Sigmoid colon (tissue), 6 donors: ENCODE measurements at regions not wholly inside any gene's neighbourhood (a gene's known extent, or its start where the extent isn't known, plus 50 kb on each side); places are given as distances from the start of the nearest gene placed in this dataset.
A peak's percentile ranks its signal among the peaks of the same experiment; 100 is the strongest.

ENCODE experiments used
- DNase-seq: peaks from one replicate; pipeline ENCODE4 v3.0.0-alpha.2; 2019
- H3K27ac ChIP-seq, 4 donors: fragments of 200-600 bp; sonication (generic); one replicate each; pipeline ENCODE4 v1.5.1; 2016 to 2019; ENCODE audit warnings: mild to moderate bottlenecking in 1 of 4
- H3K27me3 ChIP-seq, 3 donors: fragments of 200-600 bp; sonication (generic); one replicate each; pipeline ENCODE4 v1.5.1; 2019; ENCODE audit warnings: mild to moderate bottlenecking in 1 of 3
- H3K36me3 ChIP-seq, 4 donors: fragments of 200-600 bp; sonication (generic); one replicate each; pipeline ENCODE4 v1.5.1; 2016 to 2019
- H3K4me1 ChIP-seq, 4 donors: fragments of 200-600 bp; sonication (generic); one replicate each; pipeline ENCODE4 v1.5.1; 2017 to 2019
- H3K4me3 ChIP-seq, 4 donors: fragments of 200-600 bp; sonication (generic); one replicate each; pipeline ENCODE4 v1.5.1; 2017 to 2019; ENCODE audit warnings: mild to moderate bottlenecking in 2 of 4, moderate library complexity in 1 of 4
- H3K9me3 ChIP-seq, 4 donors: fragments of 200-600 bp in 3 of 4; sonication (generic) in 3 of 4; one replicate each; pipeline versions ENCODE4 v1.5.1 to v1.6.1; 2013 to 2019
- CTCF ChIP-seq, 4 experiments: fragments of 450-650 bp in 3 of 4; fragments of 200-600 bp in 1 of 4; IDR thresholded peaks; one replicate each; pipeline ENCODE4 v1.5.1; 2016 to 2019; ENCODE audit warnings: antibody characterized with exemption in 4 of 4, mild to moderate bottlenecking in 3 of 4, moderate library complexity in 2 of 4
- EP300 ChIP-seq, 4 donors: sonication (generic); formaldehyde crosslinking; IDR thresholded peaks; one replicate each; pipeline ENCODE4 v1.6.1; 2017; ENCODE audit warnings: antibody characterized with exemption in 4 of 4
- POLR2A ChIP-seq, 2 donors: fragments of 450-650 bp; IDR thresholded peaks; one replicate each; pipeline ENCODE4 v1.6.1; 2016; ENCODE audit warnings: antibody characterized with exemption in 2 of 2, mild to moderate bottlenecking in 2 of 2, moderate library complexity in 2 of 2
- POLR2AphosphoS5 ChIP-seq, 4 donors: sonication (generic); formaldehyde crosslinking; IDR thresholded peaks; one replicate each; pipeline ENCODE4 v1.6.1; 2017; ENCODE audit warnings: antibody characterized with exemption in 4 of 4
- WGBS, 2 donors: extraction: QIAGEN DNeasy Blood & Tissue Kit; methylation state at CpG; one replicate each; pipeline ENCODE4 v1.1.7; 2013; 5-methylcytosine and 5-hydroxymethylcytosine counted together
- intact Hi-C: fragments of 100-400 bp; cut with DNase I; formaldehyde crosslinking; loops from one replicate; pipeline ENCODE4 v1.15.1; 2023
- donor health status: healthy with polysubstance abuse.
- donor health status: healthy.

GRCh38 chr5:179435731-179436315, 90.6 kb upstream of the ADAMTS2 start:
- Histone ChIP-seq H3K27me3 (peaks cover 0 to 22% (median 7%) of the 10 kb centered on the region in 3 donors), H3K36me3 (no peaks in the 10 kb centered on the region), H3K27ac (no peak overlapping the region), H3K4me1 (peaks cover 0 to 10% (median 0%) of the 10 kb centered on the region in 4 donors), H3K4me3 (no peak overlapping the region), H3K9me3 (no peaks in the 10 kb centered on the region)
- intact Hi-C loops, result no loop called here
- TF ChIP-seq POLR2A (IDR thresholded peaks at IDR 0.05), result no peak
- no peak for TF ChIP-seq EP300 (IDR thresholded peaks at IDR 0.05)
- no peak for TF ChIP-seq CTCF (IDR thresholded peaks at IDR 0.05)
- TF ChIP-seq POLR2AphosphoS5 (IDR thresholded peaks at IDR 0.05), result no peak
- 82 to 88% methylated on average over 12 of the region's 12 CpGs for WGBS, 2 donors
- peak; percentile 41 for DNase-seq

GRCh38 chr5:179435181-179435580, 89.9 kb upstream of the ADAMTS2 start:
- peaks cover 0 to 22% (median 7%) of the 10 kb centered on the region in 3 donors for H3K27me3 ChIP-seq
- no peak overlapping the region for H3K4me3 ChIP-seq
- no peaks in the 10 kb centered on the region for H3K9me3 ChIP-seq
- H3K4me1 ChIP-seq, result peaks cover 0 to 10% (median 0%) of the 10 kb centered on the region in 4 donors
- peak; percentile 40 for DNase-seq
- intact Hi-C loops, result no loop called here
- no peak for TF ChIP-seq POLR2A (IDR thresholded peaks at IDR 0.05)
- TF ChIP-seq EP300 (IDR thresholded peaks at IDR 0.05), result no peak
- TF ChIP-seq CTCF (IDR thresholded peaks at IDR 0.05), result no peak
- no peak for TF ChIP-seq POLR2AphosphoS5 (IDR thresholded peaks at IDR 0.05)
- H3K36me3 ChIP-seq, result no peaks in the 10 kb centered on the region
- no peak overlapping the region for H3K27ac ChIP-seq
- 88% methylated on average over 4 of the region's 4 CpGs for WGBS, 2 donors

- 73 to 80% methylated on average over 7 of the region's 7 CpGs for WGBS, 2 donors
- Histone ChIP-seq H3K27ac (no peak overlapping the region), H3K4me1 (peaks cover 0 to 3% (median 0%) of the 10 kb centered on the region in 4 donors), H3K4me3 (no peak overlapping the region), H3K9me3 (no peaks in the 10 kb centered on the region), H3K36me3 (no peaks in the 10 kb centered on the region), H3K27me3 (peaks cover 0 to 4% (median 3%) of the 10 kb centered on the region in 3 donors)
- TF ChIP-seq POLR2AphosphoS5 (IDR thresholded peaks at IDR 0.05) (no peak), CTCF (IDR thresholded peaks at IDR 0.05) (no peak), POLR2A (IDR thresholded peaks at IDR 0.05) (no peak), EP300 (IDR thresholded peaks at IDR 0.05) (no peak)
- intact Hi-C loops, result no loop called here
- DNase-seq, result peak; percentile 51
Observed at GRCh38 chr5:179432547-179432946, 87.3 kb upstream of the ADAMTS2 start.

GRCh38 chr5:179431221-179431824, 86.1 kb upstream of the ADAMTS2 start:
- no peaks in the 10 kb centered on the region for H3K9me3 ChIP-seq
- peak; percentile 21 for DNase-seq
- TF ChIP-seq EP300 (IDR thresholded peaks at IDR 0.05) (no peak), POLR2AphosphoS5 (IDR thresholded peaks at IDR 0.05) (no peak), POLR2A (IDR thresholded peaks at IDR 0.05) (no peak), CTCF (IDR thresholded peaks at IDR 0.05) (no peak)

More at GRCh38 chr5:179431221-179431824, 86.1 kb upstream of the ADAMTS2 start:
- intact Hi-C loops, result no loop called here
- Histone ChIP-seq H3K4me3 (no peak overlapping the region), H3K36me3 (no peaks in the 10 kb centered on the region), H3K4me1 (no peaks in the 10 kb centered on the region), H3K27me3 (no peaks in the 10 kb centered on the region), H3K27ac (no peak overlapping the region)
- 83 to 90% methylated on average over 6 of the region's 6 CpGs for WGBS, 2 donors
